DOHH2 (cell line): ENCODE measurements at regions not wholly inside any gene's neighbourhood (a gene's known extent, or its start where the extent isn't known, plus 50 kb on each side); places are given as distances from the start of the nearest gene placed in this dataset.

Experiments used
- H3F3A ChIP-seq: fragments of 200-600 bp; sonication (generic), shearing (Covaris generic); 2 replicates; pipeline ENCODE4 v1.6.0; 2016; ENCODE audit warnings: antibody characterized with exemption, mild to moderate bottlenecking; ENCODE audit not compliant: control insufficient read depth, insufficient read depth
- H3K27ac ChIP-seq: fragments of 200-600 bp; sonication (generic); 2 replicates; pipeline ENCODE4 v1.5.1; 2014; ENCODE audit warnings: low read depth, mild to moderate bottlenecking, low read length, moderate library complexity
- H3K27me3 ChIP-seq: fragments of 200-600 bp; sonication (generic); 2 replicates; pipeline ENCODE4 v1.6.1; 2014; ENCODE audit warnings: mild to moderate bottlenecking, low read length, mixed read lengths; ENCODE audit not compliant: control insufficient read depth
- H3K36me3 ChIP-seq: fragments of 200-600 bp; sonication (generic); 2 replicates; pipeline ENCODE4 v1.6.1; 2014; ENCODE audit warnings: mild to moderate bottlenecking, low read length, moderate library complexity, mixed read lengths; ENCODE audit not compliant: control insufficient read depth
- H3K4me1 ChIP-seq: fragments of 200-600 bp; sonication (generic); 2 replicates; pipeline ENCODE4 v1.6.1; 2014; ENCODE audit warnings: mild to moderate bottlenecking, low read length, mixed read lengths; ENCODE audit not compliant: control insufficient read depth
- H3K4me2 ChIP-seq: fragments of 200-600 bp; sonication (generic); 2 replicates; pipeline ENCODE4 v1.6.0; 2014; ENCODE audit warnings: mild to moderate bottlenecking, low read length, moderate library complexity
- H3K4me3 ChIP-seq: fragments of 200-600 bp; sonication (generic); 2 replicates; pipeline ENCODE4 v1.5.1; 2014; ENCODE audit warnings: mild to moderate bottlenecking, low read length, mixed read lengths
- H3K79me2 ChIP-seq: fragments of 200-600 bp; sonication (generic); 2 replicates; pipeline ENCODE4 v1.6.1; 2014; ENCODE audit warnings: mild to moderate bottlenecking, low read length, mixed read lengths; ENCODE audit not compliant: control insufficient read depth
- H3K9me2 ChIP-seq: fragments of 200-600 bp; sonication (generic); replicated peaks from 2 replicates; pipeline ENCODE4 v1.6.1; 2014; ENCODE audit warnings: mild to moderate bottlenecking, low read length, mixed read lengths; ENCODE audit not compliant: control insufficient read depth
- H3K9me3 ChIP-seq: fragments of 200-600 bp; sonication (generic); 2 replicates; pipeline ENCODE4 v1.6.1; 2014; ENCODE audit warnings: antibody characterized with exemption, low read length, mixed read lengths; ENCODE audit not compliant: control insufficient read depth, insufficient read depth
- H4K20me1 ChIP-seq: fragments of 200-600 bp; sonication (generic); 2 replicates; pipeline ENCODE4 v1.6.0; 2014; ENCODE audit warnings: low read depth, mild to moderate bottlenecking, antibody characterized with exemption, low read length, moderate library complexity; ENCODE audit not compliant: control insufficient read depth, insufficient read depth
- CTCF ChIP-seq: fragments of 200-600 bp; sonication (generic); IDR thresholded peaks from one replicate; pipeline ENCODE4 v1.5.1; 2014; ENCODE audit warnings: antibody characterized with exemption, mild to moderate bottlenecking, low read depth, low read length; ENCODE audit not compliant: poor library complexity, severe bottlenecking
- EZH2phosphoT487 ChIP-seq: fragments of 200-600 bp; sonication (generic); IDR thresholded peaks from 2 replicates; pipeline ENCODE4 v1.6.1; 2017; ENCODE audit warnings: borderline replicate concordance, mild to moderate bottlenecking, antibody characterized with exemption, low read length, moderate library complexity, mixed read lengths

- no peaks in the 10 kb centered on the region for H3K9me2 ChIP-seq
- H3F3A ChIP-seq = no peaks in the 10 kb centered on the region
- no peaks in the 10 kb centered on the region for H3K36me3 ChIP-seq
- no peaks in the 10 kb centered on the region for H3K9me3 ChIP-seq
- no peak overlapping the region for H3K4me2 ChIP-seq
- H3K4me1 ChIP-seq = no peaks in the 10 kb centered on the region
- no peaks in the 10 kb centered on the region for H3K79me2 ChIP-seq
- H3K27ac ChIP-seq = no peak overlapping the region
- no peaks in the 10 kb centered on the region for H3K27me3 ChIP-seq
- H4K20me1 ChIP-seq = no peaks in the 10 kb centered on the region
- H3K4me3 ChIP-seq = no peak overlapping the region
- no peak for TF ChIP-seq EZH2phosphoT487
- no peak for TF ChIP-seq CTCF
Observed at GRCh38 chr10:78416031-78417011, 382.7 kb downstream of the RPS24 start.

- Histone ChIP-seq H3K27ac (no peak overlapping the region), H3K36me3 (no peaks in the 10 kb centered on the region), H3K4me1 (no peaks in the 10 kb centered on the region), H3K79me2 (no peaks in the 10 kb centered on the region), H3K9me2 (no peaks in the 10 kb centered on the region), H3K27me3 (no peaks in the 10 kb centered on the region), H3F3A (no peaks in the 10 kb centered on the region), H3K4me2 (no peak overlapping the region), H3K9me3 (no peaks in the 10 kb centered on the region), H3K4me3 (no peak overlapping the region), H4K20me1 (no peaks in the 10 kb centered on the region)
- TF ChIP-seq CTCF = no peak
- no peak for TF ChIP-seq EZH2phosphoT487
Observed at GRCh38 chr10:78417425-78418370, 384.0 kb downstream of the RPS24 start.

GRCh38 chr10:78419481-78420265, 386.0 kb downstream of the RPS24 start:
- Histone ChIP-seq H3K27me3 (no peaks in the 10 kb centered on the region), H3F3A (no peaks in the 10 kb centered on the region), H3K4me3 (no peak overlapping the region), H3K4me1 (no peaks in the 10 kb centered on the region), H3K9me2 (no peaks in the 10 kb centered on the region), H4K20me1 (no peaks in the 10 kb centered on the region), H3K36me3 (no peaks in the 10 kb centered on the region), H3K27ac (no peak overlapping the region), H3K79me2 (no peaks in the 10 kb centered on the region), H3K4me2 (no peak overlapping the region), H3K9me3 (no peaks in the 10 kb centered on the region)
- no peak for TF ChIP-seq EZH2phosphoT487
- TF ChIP-seq CTCF = no peak
